ENCODE measurements at regions not wholly inside any gene's neighbourhood (a gene's known extent, or its start where the extent isn't known, plus 50 kb on each side); places are given as distances from the start of the nearest gene placed in this dataset.

DNA sequence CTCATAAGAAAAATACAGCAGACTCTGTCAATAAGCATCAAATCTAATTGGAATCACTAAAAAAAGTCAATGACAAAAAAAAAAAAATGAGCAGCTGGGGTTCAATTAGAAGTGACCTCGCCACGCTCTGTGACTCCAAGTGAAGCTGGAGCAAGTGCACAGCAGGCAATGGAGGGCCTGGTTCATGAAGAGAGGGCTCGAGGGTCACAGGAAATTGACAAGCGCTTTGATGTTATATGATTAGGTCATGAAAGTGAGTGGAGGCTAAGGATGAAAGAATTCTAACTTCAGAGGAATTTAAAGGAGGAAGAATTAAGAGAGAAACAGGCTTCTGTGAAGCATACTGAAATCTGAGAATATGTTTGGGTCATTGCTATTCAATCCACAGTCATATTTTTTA is 85.4 kb upstream of the TMEM18 start:
- no peaks in the 10 kb centered on the region for H4K20me1 ChIP-seq (ENCODE audit: control insufficient read depth, extremely low read depth, insufficient read depth, low read length)
- H3K9ac ChIP-seq (ENCODE audit: insufficient read depth, low read length), result no peak overlapping the region
- no peaks in the 10 kb centered on the region for H3K79me2 ChIP-seq (ENCODE audit: control insufficient read depth, insufficient read depth, low read length)
- no peaks in the 10 kb centered on the region for H3K27me3 ChIP-seq (ENCODE audit: control insufficient read depth, insufficient read depth, low read length)
- no peaks in the 10 kb centered on the region for H3K36me3 ChIP-seq (ENCODE audit: control insufficient read depth, insufficient read depth, low read length)
- H3K9me3 ChIP-seq (ENCODE audit: control insufficient read depth, insufficient read depth, low read depth, low read length), result no peaks in the 10 kb centered on the region
- no peaks in the 10 kb centered on the region for H3K4me1 ChIP-seq (ENCODE audit: control insufficient read depth, extremely low read depth, insufficient read depth, low read length)
- no peak overlapping the region for H3K4me3 ChIP-seq (replicated peaks in 1 of 4; ENCODE audit: control extremely low read depth in 1 of 4, insufficient read depth in 1 of 4, low read depth in 3 of 4, low read length in 4 of 4)
- no peak overlapping the region for H3K27ac ChIP-seq (ENCODE audit: insufficient read depth, low read length)
- H3K4me2 ChIP-seq (ENCODE audit: extremely low read depth, insufficient read depth, low read length), result no peak overlapping the region
- no peak for DNase-seq (ENCODE audit: low read depth in 2 of 2)
- no peak overlapping the region for H2AFZ ChIP-seq (ENCODE audit: low read length)
- no peak for TF ChIP-seq EZH2 (IDR thresholded peaks at IDR 0.05; ENCODE audit: low read length, missing control alignments)
- TF ChIP-seq, protein P1, sequence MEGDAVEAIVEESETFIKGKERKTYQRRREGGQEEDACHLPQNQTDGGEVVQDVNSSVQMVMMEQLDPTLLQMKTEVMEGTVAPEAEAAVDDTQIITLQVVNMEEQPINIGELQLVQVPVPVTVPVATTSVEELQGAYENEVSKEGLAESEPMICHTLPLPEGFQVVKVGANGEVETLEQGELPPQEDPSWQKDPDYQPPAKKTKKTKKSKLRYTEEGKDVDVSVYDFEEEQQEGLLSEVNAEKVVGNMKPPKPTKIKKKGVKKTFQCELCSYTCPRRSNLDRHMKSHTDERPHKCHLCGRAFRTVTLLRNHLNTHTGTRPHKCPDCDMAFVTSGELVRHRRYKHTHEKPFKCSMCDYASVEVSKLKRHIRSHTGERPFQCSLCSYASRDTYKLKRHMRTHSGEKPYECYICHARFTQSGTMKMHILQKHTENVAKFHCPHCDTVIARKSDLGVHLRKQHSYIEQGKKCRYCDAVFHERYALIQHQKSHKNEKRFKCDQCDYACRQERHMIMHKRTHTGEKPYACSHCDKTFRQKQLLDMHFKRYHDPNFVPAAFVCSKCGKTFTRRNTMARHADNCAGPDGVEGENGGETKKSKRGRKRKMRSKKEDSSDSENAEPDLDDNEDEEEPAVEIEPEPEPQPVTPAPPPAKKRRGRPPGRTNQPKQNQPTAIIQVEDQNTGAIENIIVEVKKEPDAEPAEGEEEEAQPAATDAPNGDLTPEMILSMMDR (conservative IDR thresholded peaks at IDR 0.05 in 1 of 2, IDR thresholded peaks at IDR 0.05 in 1 of 2; ENCODE audit: low read depth in 1 of 2, low read length in 2 of 2), result no peak

DNA sequence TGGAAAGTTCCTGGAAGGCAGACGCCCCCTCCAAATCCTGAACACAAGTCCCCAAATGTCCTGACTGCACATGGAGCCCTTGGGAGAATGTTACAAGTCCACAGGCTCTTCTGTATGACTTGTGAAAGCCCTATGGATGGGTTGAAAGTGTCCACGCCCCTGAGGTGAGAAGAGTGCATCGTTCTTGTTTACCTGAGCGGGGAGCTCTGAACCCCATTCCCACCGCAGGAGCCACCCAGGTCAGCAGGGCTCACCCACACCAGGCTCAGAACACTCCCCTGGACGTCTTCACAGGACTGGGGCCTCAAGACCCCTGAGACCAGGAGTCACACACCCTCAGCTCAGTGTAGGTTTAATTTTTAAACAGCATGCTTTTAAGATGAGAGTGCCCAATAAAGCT is 84.2 kb upstream of the TMEM18 start:
- no peaks in the 10 kb centered on the region for H3K9me3 ChIP-seq (ENCODE audit: control insufficient read depth, insufficient read depth, low read depth, low read length)
- no peaks in the 10 kb centered on the region for H3K4me1 ChIP-seq (ENCODE audit: control insufficient read depth, extremely low read depth, insufficient read depth, low read length)
- DNase-seq (ENCODE audit: low read depth in 2 of 2), result no peak
- H3K4me2 ChIP-seq (ENCODE audit: extremely low read depth, insufficient read depth, low read length), result no peak overlapping the region
- H3K36me3 ChIP-seq (ENCODE audit: control insufficient read depth, insufficient read depth, low read length), result no peaks in the 10 kb centered on the region
- TF ChIP-seq EZH2 (IDR thresholded peaks at IDR 0.05; ENCODE audit: low read length, missing control alignments), result no peak
- TF ChIP-seq, protein P1 (conservative IDR thresholded peaks at IDR 0.05 in 1 of 2, IDR thresholded peaks at IDR 0.05 in 1 of 2; ENCODE audit: low read depth in 1 of 2, low read length in 2 of 2), result no peak
- no peak overlapping the region for H2AFZ ChIP-seq (ENCODE audit: low read length)
- no peaks in the 10 kb centered on the region for H3K79me2 ChIP-seq (ENCODE audit: control insufficient read depth, insufficient read depth, low read length)
- H4K20me1 ChIP-seq (ENCODE audit: control insufficient read depth, extremely low read depth, insufficient read depth, low read length), result no peaks in the 10 kb centered on the region
- no peak overlapping the region for H3K9ac ChIP-seq (ENCODE audit: insufficient read depth, low read length)
- H3K4me3 ChIP-seq (replicated peaks in 1 of 4; ENCODE audit: control extremely low read depth in 1 of 4, insufficient read depth in 1 of 4, low read depth in 3 of 4, low read length in 4 of 4), result no peak overlapping the region
- no peak overlapping the region for H3K27ac ChIP-seq (ENCODE audit: insufficient read depth, low read length)
- no peaks in the 10 kb centered on the region for H3K27me3 ChIP-seq (ENCODE audit: control insufficient read depth, insufficient read depth, low read length)

DNA sequence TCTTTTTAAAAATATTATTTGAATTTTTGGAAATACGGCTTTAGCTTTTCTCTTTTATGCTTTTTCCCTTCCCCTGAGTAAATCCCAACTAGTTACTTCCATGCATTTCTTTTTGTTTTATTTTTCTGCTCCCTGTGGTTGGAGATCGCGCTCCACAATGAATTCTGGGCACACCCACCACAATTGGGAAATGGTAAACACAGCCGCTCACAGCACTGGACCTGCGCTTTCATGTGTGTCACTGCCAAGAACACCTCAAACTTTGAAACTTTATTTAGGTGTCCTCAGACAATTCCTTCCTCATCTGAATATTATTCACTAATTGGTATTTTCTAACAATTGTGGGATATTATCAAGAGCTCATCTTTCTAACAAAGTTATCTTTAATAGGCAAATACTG is 82.8 kb upstream of the TMEM18 start:
- H3K36me3 ChIP-seq (ENCODE audit: control insufficient read depth, insufficient read depth, low read length), result no peaks in the 10 kb centered on the region

More for the DNA sequence above, 82.8 kb upstream of the TMEM18 start:
- Histone ChIP-seq H3K4me1 (ENCODE audit: control insufficient read depth, extremely low read depth, insufficient read depth, low read length) (no peaks in the 10 kb centered on the region), H2AFZ (ENCODE audit: low read length) (no peak overlapping the region), H3K9me3 (ENCODE audit: control insufficient read depth, insufficient read depth, low read depth, low read length) (no peaks in the 10 kb centered on the region), H3K4me2 (ENCODE audit: extremely low read depth, insufficient read depth, low read length) (no peak overlapping the region), H3K4me3 (replicated peaks in 1 of 4; ENCODE audit: control extremely low read depth in 1 of 4, insufficient read depth in 1 of 4, low read depth in 3 of 4, low read length in 4 of 4) (no peak overlapping the region), H3K27me3 (ENCODE audit: control insufficient read depth, insufficient read depth, low read length) (no peaks in the 10 kb centered on the region), H4K20me1 (ENCODE audit: control insufficient read depth, extremely low read depth, insufficient read depth, low read length) (no peaks in the 10 kb centered on the region), H3K27ac (ENCODE audit: insufficient read depth, low read length) (no peak overlapping the region), H3K79me2 (ENCODE audit: control insufficient read depth, insufficient read depth, low read length) (no peaks in the 10 kb centered on the region), H3K9ac (ENCODE audit: insufficient read depth, low read length) (no peak overlapping the region)
- no peak for DNase-seq (ENCODE audit: low read depth in 2 of 2)
- TF ChIP-seq, protein P1 (conservative IDR thresholded peaks at IDR 0.05 in 1 of 2, IDR thresholded peaks at IDR 0.05 in 1 of 2; ENCODE audit: low read depth in 1 of 2, low read length in 2 of 2), result no peak
- no peak for TF ChIP-seq EZH2 (IDR thresholded peaks at IDR 0.05; ENCODE audit: low read length, missing control alignments)

Data from fibroblast of lung (primary cell).